Inflammatory macrophage treated with lipopolysaccharide for 1 hour (primary cell): ENCODE measurements at regions not wholly inside any gene's neighbourhood (a gene's known extent, or its start where the extent isn't known, plus 50 kb on each side); places are given as distances from the start of the nearest gene placed in this dataset.

Experiments
- DNase-seq, 2 donors: peaks; one replicate each; pipeline ENCODE4 v3.0.0-alpha.2; 2020 to 2022

DNA sequence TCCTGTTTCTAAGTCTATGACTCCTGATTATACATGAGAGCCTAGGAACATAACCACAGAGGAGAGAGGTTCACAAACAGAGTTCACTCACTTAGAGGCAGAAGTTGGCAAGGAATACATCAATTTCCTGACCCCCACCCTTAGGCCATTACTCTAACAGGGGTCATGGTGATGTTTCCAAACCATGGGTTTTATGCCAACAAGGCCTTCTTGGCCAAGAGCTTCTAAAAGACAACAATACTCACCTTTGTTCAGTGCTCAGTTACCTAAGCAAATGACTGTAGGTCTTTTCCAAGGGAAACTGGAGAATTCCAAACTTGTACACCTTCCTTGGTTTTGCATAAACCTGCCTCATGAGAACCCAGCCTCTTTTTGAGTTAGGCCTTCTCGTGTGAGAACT, 52.6 kb downstream of the ERICH4 start:
- no peak for DNase-seq

DNA sequence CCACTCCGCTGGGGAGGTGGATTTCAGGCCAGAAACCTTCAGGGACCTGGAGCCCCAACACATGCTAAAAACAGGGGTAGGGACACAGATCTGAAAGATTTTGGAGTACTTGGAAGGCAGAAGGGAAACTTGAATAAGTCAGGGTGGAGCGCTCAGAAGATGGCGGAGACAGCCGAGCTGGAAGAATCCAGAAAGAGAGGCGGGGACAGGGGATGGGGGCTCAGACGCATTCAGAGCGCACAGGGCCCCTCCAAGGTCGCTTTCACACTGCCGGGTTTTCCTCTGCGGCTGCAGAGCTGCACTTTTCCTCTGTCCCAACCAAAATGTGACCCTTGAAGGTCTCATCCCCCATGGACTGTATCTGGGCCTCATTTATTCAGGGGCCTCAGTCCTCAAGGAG, 56.9 kb downstream of the ERICH4 start:
- DNase-seq: no peak

DNA sequence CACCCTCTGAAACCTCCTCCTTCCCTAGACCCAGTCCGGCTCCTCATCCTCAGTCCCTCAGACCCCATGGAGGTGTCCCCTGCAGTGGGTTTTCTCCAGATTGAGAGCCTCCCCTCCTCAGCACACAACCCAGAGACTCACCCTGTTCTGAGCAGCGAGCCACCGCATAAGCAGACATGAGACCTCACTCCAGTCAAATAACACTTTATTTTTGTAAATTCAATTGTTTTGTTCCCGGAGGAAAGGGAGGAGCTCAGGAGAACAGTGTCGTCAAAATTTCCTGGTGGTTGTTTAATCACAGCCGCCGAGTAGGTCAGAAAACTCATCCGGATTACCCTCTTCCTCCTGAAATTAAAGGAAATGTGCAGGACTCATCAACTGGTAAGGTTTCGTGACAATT, 57.5 kb downstream of the ERICH4 start:
- DNase-seq: no peak

DNA sequence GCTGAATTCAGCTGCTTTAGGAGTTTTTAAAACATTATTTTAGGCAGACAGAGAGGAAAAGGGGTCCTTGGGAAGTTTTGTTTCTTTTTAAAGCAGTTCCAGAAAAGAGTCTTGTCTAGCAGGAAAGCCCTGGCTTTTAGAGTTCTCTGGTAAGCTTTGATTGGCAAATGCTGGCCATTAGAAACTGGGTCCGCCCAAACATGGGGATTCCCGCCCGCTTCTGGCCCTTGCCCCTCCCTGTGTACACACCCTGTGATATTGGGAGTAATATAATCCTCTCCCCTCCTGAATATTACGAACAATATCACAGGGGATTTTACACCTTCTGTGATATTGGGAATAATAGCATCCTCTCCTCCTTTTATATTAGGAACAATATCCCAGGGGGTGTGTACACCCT, 58.9 kb downstream of the ERICH4 start:
- DNase-seq: no peak

DNA sequence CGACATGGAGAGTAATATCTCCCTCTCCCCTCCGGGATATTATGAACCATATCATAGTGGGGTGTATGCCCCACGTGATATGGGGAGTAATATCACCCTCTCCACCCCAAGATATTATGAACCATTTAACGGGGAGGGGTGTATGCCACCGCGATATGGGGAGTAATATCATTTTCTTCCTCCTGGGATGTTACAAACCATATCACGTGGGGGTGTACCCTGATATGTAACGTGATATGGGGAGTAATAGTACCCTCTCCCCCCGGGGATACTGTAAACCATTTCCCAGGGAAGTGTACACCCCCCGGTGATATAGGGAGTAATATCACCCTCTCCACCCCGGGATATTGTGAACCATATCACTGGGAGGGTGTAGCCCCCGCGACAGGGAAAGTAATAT, 62.1 kb downstream of the ERICH4 start:
- no peak for DNase-seq

DNA sequence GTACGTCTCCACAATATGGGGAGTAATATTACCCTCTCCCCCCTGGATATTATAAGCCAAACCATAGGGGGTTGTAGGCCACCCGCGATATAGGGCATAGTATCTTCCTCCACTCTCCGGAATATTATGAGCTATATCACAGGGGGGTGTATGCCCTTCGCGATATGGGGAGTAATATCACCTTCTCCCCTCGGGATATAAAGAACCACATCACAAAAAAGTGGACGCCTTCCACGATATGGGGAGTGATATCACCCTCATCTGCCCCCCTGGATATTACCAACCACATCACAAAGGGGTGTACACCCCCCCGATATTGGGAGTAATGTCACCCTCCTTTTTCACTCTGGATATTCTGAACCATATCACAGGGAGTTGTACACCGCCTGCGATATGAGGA, 65.5 kb upstream of the CEACAM21 start:
- no peak for DNase-seq

DNA sequence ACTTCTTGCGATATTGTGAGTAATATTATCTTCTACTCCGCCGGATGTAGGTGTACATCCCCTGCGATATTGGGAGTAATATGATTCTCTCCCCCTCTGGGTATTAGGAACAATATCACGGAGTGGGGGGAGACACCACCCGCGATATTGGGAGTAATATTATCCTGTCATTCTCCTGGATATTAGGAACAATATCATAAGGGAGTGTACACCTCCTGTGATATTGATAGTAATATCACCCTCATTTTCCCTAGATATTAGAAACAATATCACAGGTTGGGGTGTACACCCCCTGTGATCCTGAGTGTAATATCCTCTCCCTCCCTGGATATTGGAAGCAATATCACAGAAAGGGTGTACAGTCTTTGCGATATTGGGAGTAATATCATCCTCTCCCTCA, 64.3 kb upstream of the CEACAM21 start:
- DNase-seq: no peak

DNA sequence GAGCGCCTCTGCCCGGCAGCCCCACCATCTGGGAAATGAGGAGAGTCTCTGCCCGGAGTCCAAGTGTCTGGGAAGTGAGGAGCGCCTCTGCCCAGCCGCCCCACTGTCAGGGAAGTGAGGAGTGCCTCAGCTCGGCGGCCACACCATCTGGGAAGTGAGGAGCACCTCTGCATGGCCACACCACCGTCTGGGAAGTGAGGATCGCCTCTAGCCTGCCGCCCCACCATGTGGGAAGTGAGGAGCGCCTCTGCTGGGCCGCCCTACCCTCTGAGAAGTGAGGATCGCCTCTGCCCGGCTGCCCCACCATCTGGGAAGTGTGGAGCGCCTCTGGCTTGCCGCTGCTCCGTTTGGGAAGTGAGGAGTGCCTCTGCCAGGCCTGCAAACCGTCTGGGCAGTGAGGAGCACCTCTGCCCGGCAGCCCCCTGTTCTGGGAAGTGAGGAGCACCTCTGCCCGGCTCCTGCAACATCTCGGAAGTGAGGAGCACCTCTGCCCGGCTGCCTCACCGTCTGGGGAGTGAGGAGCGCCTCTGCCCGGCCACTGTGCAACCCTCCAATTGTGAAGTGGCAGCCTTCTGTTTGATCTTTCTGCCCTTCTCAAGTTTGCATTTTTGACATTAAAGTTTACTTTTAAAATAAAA, 60.8 kb upstream of the CEACAM21 start:
- DNase-seq: no peak

DNA sequence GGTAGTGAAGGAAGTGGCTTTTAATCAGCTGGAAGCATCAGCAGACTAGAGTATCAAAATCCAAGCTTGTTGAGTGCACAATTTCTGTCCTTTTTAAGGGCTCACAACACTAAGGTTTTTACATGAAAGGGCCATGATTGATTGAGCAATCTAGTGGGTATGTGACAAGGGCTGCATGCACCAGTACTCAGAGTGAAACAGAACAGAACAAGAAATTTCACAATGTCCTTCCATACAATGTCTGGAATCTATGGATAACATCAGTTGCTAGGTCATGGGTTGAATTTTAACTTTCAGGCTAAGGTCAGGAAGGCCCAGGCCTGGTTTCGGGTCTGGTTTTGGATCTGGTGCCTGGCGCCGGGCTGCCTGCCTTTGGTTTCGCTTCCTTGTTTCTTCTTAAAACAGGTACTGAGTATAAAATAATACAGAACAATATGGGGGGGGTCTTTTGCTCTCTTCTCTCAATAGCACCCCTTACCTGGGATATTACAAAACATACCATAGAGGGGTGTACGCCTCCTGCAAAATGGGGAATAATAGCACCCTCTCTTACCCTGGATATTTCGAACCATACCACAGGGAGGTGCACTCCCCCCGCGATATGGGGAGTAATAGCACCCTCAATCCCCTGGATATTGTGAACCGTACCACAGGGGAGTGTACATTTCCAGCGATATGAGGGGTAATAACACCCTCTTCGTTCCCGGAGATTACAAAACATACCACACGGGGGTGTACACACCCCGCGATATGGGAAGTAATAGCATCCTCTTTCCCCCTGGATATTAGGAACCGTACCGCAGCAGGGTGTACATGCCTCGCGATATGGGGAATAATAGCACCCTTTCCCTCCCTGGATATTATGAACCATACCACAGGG, 59.4 kb upstream of the CEACAM21 start:
- DNase-seq: peak; percentile 31 to 63

DNA sequence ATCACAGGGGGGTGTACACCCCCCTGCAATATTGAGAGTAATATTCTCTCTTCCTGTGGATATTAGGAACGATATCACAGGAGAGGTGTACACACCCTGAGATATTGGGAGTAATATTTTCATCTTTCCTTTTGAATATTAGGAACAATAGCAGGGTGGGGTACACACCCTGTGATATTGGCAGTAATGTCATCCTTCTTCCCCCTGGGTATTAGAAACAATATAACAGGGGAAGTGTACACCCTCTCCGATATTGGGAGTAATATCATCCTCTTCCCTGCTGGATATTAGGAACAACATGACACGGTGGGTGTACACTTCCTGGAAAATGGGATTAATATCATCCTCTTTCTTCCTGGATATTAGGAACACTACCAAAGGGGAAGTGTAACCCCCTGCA, 57.8 kb upstream of the CEACAM21 start:
- DNase-seq: no peak

DNA sequence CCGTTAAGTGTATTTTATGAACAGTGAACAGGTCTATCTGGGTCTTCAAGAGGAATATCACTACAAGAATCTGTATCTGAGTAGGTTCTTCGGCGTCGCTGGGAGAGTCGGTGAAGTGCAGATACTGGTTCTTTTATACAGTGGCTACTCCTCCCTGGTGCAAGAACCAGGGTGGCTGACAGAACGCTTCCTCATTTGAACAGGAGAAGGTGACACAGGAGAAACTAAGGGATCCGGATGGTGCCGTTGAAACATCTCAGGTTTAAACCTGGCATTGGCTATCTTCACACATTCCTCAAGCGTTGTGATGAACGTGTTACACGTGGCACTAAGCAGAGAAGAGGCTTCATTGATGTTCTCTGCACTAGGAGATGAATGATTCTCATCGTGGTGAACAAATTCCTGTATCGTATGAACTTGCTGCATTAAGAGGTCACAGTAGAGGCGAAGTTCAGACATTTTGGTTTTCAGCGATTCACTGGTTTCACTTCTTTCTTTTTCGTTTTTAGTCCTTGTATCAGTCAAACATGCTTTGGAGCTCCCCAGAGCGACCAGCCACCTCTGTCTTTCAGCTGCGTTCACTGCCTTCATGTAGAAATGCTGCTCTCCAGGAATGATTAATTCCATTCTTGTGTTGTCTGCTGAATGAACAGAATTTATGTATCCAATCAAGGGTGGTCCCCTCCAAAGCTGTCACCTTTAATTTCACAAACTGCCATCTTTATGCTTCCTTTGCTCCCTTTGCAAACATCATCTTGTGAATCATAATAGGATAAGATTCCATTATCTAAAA, 54.6 kb upstream of the CEACAM21 start:
- peak; percentile 21 to 36 for DNase-seq

DNA sequence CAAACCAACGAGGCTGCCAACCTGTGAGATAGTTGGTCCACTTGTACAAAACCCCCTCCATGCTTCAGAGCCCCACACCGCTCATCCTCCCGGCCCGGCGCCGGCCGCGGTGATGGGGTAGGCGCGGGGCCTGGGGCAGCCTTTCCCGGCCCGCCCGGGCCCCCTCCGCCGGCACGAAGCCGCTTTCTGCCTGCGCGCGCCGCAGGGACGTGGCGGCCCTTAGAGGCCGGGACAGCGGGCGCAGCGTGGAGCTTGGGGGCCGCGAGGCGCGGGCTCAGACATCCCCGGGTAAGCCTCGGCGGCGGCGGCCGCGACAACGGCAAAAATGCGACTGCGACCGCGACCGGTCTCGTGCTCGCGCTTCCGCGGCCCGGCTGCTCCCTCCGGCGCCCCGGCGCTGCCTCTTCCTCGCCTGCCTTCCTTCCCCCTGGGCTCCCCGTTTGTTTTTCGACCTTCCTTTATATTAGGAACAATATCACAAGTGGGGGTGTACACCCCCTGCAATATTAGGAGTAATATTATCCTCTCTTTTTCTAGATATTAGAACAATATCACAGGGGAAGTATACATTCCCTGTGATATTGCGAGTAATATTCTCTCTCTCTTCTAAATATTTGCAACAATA, 53.9 kb upstream of the CEACAM21 start:
- DNase-seq: no peak

DNA sequence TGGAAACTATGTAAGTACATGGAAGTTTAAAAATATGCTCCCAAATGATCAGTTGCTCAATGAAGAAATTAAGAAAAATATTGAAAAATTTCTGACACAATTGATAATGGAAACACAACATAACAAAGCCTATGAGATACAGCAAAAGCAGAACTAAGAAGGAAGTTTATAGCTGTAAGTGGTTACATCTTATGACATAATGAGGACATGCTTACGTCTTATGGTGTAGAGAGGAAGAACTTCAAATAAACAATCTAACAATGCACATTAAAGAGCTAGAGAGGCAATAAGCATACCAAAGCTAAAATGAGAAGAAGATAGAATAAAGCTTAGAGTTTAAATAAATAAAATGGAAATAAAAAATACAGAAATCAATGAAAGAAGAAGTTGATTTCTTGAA, 50.0 kb upstream of the CEACAM21 start:
- DNase-seq: no peak
